T47D (cell line): ENCODE measurements at regions not wholly inside any gene's neighbourhood (a gene's known extent, or its start where the extent isn't known, plus 50 kb on each side); places are given as distances from the start of the nearest gene placed in this dataset.

Experiments
- DNase-seq, 2 experiments: peaks; one replicate each; pipeline versions ENCODE4 v3.0.0 to v3.0.0-alpha.2; 2011 to 2012; ENCODE audit warnings: low read depth in 1 of 2, low spot score in 1 of 2
- JUND ChIP-seq: IDR thresholded peaks from 2 replicates; pipeline ENCODE4 v1.6.1; 2012; ENCODE audit warnings: low read depth
- in situ Hi-C: cut with HindIII; loops from 2 replicates; pipeline ENCODE4 v1.10.0; 2016; ENCODE audit warnings: low sequenced_read_pairs, low pct_unique_long_range_greater_than_20kb

DNA sequence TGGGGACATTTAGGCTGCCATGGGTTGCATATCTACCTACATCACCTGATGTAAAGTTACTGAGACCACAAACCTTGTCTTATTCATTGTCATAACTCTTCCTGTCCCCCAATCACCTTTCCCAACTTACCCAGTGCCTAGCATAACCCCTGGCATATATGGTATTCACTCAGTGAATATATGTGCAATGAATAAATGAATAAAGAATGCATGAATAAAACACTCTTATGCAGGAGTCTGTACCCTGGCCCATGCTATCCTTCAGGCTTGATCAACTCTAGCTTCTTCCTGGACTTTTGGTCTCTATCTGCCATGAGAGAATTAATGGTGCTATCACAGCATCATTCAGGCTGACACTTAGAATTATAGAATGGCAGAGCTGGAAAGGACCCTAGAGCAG, 285.2 kb downstream of the SMARCA2 start:
- DNase-seq = no peak
- in situ Hi-C loops = no loop called here
- TF ChIP-seq JUND = no peak

- no peak for TF ChIP-seq JUND
- DNase-seq = no peak
- in situ Hi-C loops = no loop called here
Measured at GRCh38 chr9:2302606-2303005, 287.5 kb downstream of the SMARCA2 start.

- in situ Hi-C loops = no loop called here
- no peak for TF ChIP-seq JUND
Measured at GRCh38 chr9:2303056-2303455, 287.9 kb downstream of the SMARCA2 start.

DNA sequence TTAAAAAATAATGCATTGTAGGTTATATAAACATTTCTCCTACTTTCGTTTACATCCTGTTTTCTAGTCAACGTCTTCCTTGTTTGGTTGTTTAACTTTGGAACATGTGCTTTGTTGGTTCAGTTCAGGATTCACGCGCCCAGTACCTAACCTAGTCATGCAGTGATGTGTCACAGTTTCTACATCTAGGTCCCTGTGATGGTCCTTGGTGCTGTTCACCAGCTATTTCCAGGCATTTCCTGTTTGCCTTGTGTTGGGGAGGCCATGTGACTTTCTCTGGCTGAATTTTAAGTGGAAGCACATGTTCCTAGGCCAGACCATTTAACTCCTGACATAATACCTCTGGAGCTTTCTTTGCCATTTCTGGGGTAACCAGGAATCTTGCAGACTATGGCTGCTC, 292.3 kb downstream of the SMARCA2 start:
- DNase-seq = peak in 1 of 2 experiments; percentile 12
- in situ Hi-C loops = no loop called here
- no peak for TF ChIP-seq JUND

More at GRCh38 chr9:2303056-2303455, 287.9 kb downstream of the SMARCA2 start:
- no peak for DNase-seq

- DNase-seq = no peak
- TF ChIP-seq JUND = no peak
- in situ Hi-C loops = no loop called here
Measured at GRCh38 chr9:2311920-2312319, 296.8 kb downstream of the SMARCA2 start.

- in situ Hi-C loops = no loop called here
- no peak for TF ChIP-seq JUND
Measured at GRCh38 chr9:2313512-2313911, 298.4 kb downstream of the SMARCA2 start.

DNA sequence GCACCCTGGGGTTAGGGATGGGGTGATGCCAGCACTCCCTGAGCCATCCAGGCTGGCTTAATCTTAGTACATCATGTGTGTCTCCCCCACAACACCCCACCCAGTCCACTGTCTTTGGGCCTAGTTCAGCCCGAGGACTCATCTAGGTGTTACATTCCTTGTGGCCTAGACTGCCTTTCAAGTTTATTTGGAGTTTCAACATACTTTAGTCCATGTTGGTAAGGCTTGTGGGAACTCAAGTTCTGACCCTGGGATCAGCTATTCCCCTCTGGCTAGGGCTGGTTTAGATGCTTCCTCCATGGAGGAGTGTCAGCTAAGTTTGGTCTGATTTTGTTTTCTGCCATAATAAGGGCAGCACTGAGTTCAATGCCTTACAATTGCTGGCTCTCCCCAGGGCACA, 302.4 kb downstream of the SMARCA2 start:
- no peak for TF ChIP-seq JUND
- in situ Hi-C loops = no loop called here
- no peak for DNase-seq

More at GRCh38 chr9:2313512-2313911, 298.4 kb downstream of the SMARCA2 start:
- no peak for DNase-seq

DNA sequence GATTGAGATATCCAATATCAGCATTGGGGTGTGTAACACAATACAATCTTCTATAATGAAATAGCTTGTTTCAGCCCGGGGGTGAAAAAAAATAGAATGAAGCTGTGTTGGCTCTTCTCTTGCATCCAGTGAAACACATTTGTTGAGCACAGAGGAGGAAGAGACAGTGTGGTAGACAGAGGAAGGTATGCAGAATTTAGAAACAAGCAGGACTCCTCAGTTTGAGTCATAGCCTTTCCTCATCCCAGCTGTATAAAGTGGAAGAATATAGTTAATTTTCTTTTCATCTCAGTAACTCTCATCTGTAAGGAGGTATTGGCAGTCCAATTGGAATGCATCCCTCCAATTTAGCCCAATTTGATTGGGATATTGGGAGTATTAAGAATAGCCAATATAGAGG, 302.2 kb upstream of the VLDLR start:
- TF ChIP-seq JUND = no peak
- in situ Hi-C loops = no loop called here
- no peak for DNase-seq

GRCh38 chr9:2320114-2320513, 301.5 kb upstream of the VLDLR start:
- in situ Hi-C loops = no loop called here
- no peak for DNase-seq
- no peak for TF ChIP-seq JUND

DNA sequence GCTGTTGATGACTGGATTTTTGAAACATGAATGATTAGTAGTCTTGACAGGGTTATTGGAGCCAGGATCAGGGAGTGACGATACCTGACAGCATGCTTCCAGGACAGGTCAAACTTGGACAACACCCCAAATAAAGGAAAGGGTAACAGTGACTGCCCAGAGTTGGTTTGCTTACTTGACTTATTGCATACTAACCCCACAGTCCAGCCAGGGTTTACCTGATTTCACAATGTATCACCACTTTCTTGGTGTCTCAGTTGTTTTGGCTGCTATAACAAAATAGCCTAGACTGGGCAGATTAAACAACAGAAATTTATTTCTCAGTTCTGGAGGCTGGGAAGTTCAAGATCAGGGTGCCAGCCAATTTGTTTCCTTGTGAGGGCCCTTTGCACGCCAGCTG, 301.0 kb upstream of the VLDLR start:
- in situ Hi-C loops = no loop called here
- no peak for DNase-seq
- TF ChIP-seq JUND = no peak

DNA sequence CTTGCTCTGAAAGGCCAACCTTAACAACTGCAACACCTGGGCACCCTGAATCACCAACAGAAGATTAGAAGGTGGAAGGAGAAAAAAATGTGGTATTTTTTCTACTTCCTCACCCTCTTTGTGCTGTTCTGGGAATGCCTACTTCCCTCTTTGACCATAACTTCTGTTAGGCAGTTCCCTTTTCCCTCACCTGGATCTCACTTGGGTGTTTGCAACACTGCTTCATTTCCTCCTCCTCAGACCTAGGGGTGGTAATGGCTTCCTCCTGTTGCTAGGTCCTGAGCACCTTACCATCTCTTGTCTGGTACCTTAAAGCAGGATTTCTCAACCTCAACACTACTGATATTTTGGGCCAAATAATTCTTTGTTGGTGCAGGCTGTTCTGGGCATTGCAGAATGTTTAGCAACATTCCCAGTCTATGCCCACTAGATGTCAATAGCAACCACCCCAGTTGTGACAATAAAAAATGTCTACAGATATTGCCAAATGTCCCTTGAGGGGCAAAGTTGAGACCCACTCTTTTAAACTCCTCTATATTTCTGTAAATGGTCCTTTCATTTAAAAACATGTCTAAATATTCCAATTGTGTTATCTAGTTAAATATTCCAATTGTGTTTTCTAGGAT, 300.0 kb upstream of the VLDLR start:
- TF ChIP-seq JUND = no peak
- in situ Hi-C loops = no loop called here
- DNase-seq = peak in 1 of 2 experiments; percentile 13

GRCh38 chr9:2324742-2325141, 296.8 kb upstream of the VLDLR start:
- no peak for TF ChIP-seq JUND
- no peak for DNase-seq
- in situ Hi-C loops = no loop called here

GRCh38 chr9:2332663-2333062, 288.9 kb upstream of the VLDLR start:
- in situ Hi-C loops = no loop called here
- DNase-seq = no peak
- no peak for TF ChIP-seq JUND

GRCh38 chr9:2335260-2335659, 286.3 kb upstream of the VLDLR start:
- in situ Hi-C loops = no loop called here
- no peak for DNase-seq
- no peak for TF ChIP-seq JUND
